ENCODE measurements at regions not wholly inside any gene's neighbourhood (a gene's known extent, or its start where the extent isn't known, plus 50 kb on each side); places are given as distances from the start of the nearest gene placed in this dataset.
A peak's percentile ranks its signal among the peaks of the same experiment; 100 is the strongest.

- H3K4me3 ChIP-seq = no peak overlapping the region
- no peaks in the 10 kb centered on the region for H3K4me1 ChIP-seq (replicated peaks in 1 of 2)
- no peaks in the 10 kb centered on the region for H3K9me3 ChIP-seq (replicated peaks in 1 of 3)
- intact Hi-C loops (cut with DNase I) = no loop called here
- H3K27ac ChIP-seq = no peak overlapping the region
- no peak for TF ChIP-seq POLR2A (IDR thresholded peaks at IDR 0.05)
- TF ChIP-seq, protein P1, sequence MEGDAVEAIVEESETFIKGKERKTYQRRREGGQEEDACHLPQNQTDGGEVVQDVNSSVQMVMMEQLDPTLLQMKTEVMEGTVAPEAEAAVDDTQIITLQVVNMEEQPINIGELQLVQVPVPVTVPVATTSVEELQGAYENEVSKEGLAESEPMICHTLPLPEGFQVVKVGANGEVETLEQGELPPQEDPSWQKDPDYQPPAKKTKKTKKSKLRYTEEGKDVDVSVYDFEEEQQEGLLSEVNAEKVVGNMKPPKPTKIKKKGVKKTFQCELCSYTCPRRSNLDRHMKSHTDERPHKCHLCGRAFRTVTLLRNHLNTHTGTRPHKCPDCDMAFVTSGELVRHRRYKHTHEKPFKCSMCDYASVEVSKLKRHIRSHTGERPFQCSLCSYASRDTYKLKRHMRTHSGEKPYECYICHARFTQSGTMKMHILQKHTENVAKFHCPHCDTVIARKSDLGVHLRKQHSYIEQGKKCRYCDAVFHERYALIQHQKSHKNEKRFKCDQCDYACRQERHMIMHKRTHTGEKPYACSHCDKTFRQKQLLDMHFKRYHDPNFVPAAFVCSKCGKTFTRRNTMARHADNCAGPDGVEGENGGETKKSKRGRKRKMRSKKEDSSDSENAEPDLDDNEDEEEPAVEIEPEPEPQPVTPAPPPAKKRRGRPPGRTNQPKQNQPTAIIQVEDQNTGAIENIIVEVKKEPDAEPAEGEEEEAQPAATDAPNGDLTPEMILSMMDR (IDR thresholded peaks at IDR 0.05) = no peak
- no peaks in the 10 kb centered on the region for H3K27me3 ChIP-seq
- no peak for DNase-seq
- no peaks in the 10 kb centered on the region for H3K36me3 ChIP-seq (replicated peaks in 1 of 2)
- WGBS, 4 donors = 77 to 86% (median 84%) methylated on average over 3 of the region's 3 CpGs
Observed at GRCh38 chr7:90078921-90079320, 75.3 kb upstream of the STEAP1 start.

DNA sequence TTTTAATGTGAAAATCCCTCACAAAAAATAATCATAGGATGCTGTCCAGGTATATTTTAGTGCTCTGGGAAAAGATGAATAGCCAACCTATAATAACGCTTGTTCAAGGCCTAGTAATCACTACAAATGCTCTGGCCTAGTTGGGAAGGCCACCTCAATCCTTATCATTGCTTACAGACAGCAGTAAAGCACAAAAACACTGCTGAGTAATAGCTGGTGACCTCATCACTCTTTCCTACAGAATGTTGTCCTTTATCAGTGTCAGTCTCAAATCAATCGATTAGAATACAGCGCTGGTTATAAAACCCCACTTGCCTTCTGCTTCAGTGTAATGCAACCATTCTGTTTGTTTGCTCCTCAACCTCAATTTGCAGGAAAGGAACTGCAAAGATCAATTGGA lies 72.6 kb upstream of the STEAP1 start:
- no peak for TF ChIP-seq POLR2A (IDR thresholded peaks at IDR 0.05)
- TF ChIP-seq, protein P1 (IDR thresholded peaks at IDR 0.05) = no peak
- DNase-seq = peak in 3 of 7 donors; percentile 4 to 14 (median 7)
- H3K27me3 ChIP-seq = no peaks in the 10 kb centered on the region
- no peak overlapping the region for H3K4me3 ChIP-seq
- H3K4me1 ChIP-seq (replicated peaks in 1 of 2) = no peaks in the 10 kb centered on the region
- no peaks in the 10 kb centered on the region for H3K9me3 ChIP-seq (replicated peaks in 1 of 3)
- 35 to 52% (median 46%) methylated on average over 3 of the region's 3 CpGs for WGBS, 4 donors
- intact Hi-C loops (cut with DNase I) = no loop called here
- H3K27ac ChIP-seq = no peak overlapping the region
- no peaks in the 10 kb centered on the region for H3K36me3 ChIP-seq (replicated peaks in 1 of 2)

DNA sequence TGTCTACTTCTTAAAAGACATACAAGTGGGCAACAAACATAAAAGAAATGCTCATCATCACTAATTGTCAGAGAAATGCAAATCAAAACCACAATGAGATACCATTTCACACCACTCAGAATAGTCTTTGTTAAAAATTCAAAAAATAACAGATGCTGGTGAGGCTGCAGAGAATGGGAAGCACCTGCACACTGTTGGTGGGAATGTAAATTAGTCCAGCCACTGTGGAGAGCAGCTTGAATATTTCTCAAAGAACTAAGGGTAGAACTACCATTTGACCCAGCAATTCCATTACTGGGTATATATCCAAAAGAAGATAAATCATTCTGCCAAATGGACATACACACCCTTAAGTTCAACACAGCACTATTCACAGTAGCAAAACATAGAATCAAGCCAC lies 61.8 kb upstream of the STEAP1 start:
- no peak overlapping the region for H3K4me3 ChIP-seq
- no peak for DNase-seq
- H3K27me3 ChIP-seq = no peaks in the 10 kb centered on the region
- H3K4me1 ChIP-seq (replicated peaks in 1 of 2) = no peaks in the 10 kb centered on the region
- TF ChIP-seq, protein P1 (IDR thresholded peaks at IDR 0.05) = no peak
- no peak for TF ChIP-seq POLR2A (IDR thresholded peaks at IDR 0.05)
- intact Hi-C loops (cut with DNase I) = no loop called here
- no peaks in the 10 kb centered on the region for H3K9me3 ChIP-seq (replicated peaks in 1 of 3)
- no peaks in the 10 kb centered on the region for H3K36me3 ChIP-seq (replicated peaks in 1 of 2)
- H3K27ac ChIP-seq = no peak overlapping the region

- Histone ChIP-seq H3K27ac (no peak overlapping the region), H3K27me3 (no peaks in the 10 kb centered on the region), H3K4me1 (replicated peaks in 1 of 2) (no peaks in the 10 kb centered on the region), H3K36me3 (replicated peaks in 1 of 2) (no peaks in the 10 kb centered on the region), H3K9me3 (replicated peaks in 1 of 3) (no peaks in the 10 kb centered on the region), H3K4me3 (no peak overlapping the region)
- intact Hi-C loops (cut with DNase I) = no loop called here
- no peak for TF ChIP-seq POLR2A (IDR thresholded peaks at IDR 0.05)
- TF ChIP-seq, protein P1 (IDR thresholded peaks at IDR 0.05) = no peak
- no peak for DNase-seq
- 69 to 81% (median 77%) methylated on average over 2 of the region's 2 CpGs for WGBS, 4 donors
Observed at GRCh38 chr7:90094030-90094429, 60.2 kb upstream of the STEAP1 start.

Small RNA genes in the stretch of these regions (small RNA-seq; reads per million reads assigned to genes)
- gene RNU6-274P = 0 to 0.08 reads per million in 2 donors
